HEK293T (cell line): ENCODE measurements at regions not wholly inside any gene's neighbourhood (a gene's known extent, or its start where the extent isn't known, plus 50 kb on each side); places are given as distances from the start of the nearest gene placed in this dataset.

ENCODE experiments used
- BHLHE40 ChIP-seq: fragments of 450-650 bp; IDR thresholded peaks from 2 replicates; pipeline ENCODE4 v1.6.1; 2016; ENCODE audit warnings: mild to moderate bottlenecking, moderate library complexity, borderline replicate concordance
- CTBP1 ChIP-seq: fragments of 450-650 bp; IDR thresholded peaks from 2 replicates; pipeline ENCODE4 v1.6.1; 2016; ENCODE audit warnings: borderline replicate concordance
- FOXA1 ChIP-seq: fragments of 450-650 bp; IDR thresholded peaks from 2 replicates; pipeline ENCODE4 v1.6.1; 2016; ENCODE audit warnings: mild to moderate bottlenecking
- FOXK2 ChIP-seq: fragments of 450-650 bp; IDR thresholded peaks from 2 replicates; pipeline ENCODE4 v1.6.1; 2016; ENCODE audit warnings: mild to moderate bottlenecking
- FOXM1 ChIP-seq: fragments of 450-650 bp; IDR thresholded peaks from 2 replicates; pipeline ENCODE4 v1.6.1; 2017; ENCODE audit warnings: mild to moderate bottlenecking, borderline replicate concordance
- HDGF ChIP-seq: fragments of 450-650 bp; IDR thresholded peaks from 2 replicates; pipeline ENCODE4 v1.6.1; 2017; ENCODE audit warnings: antibody characterized with exemption, borderline replicate concordance
- L3MBTL2 ChIP-seq: fragments of 450-650 bp; conservative IDR thresholded peaks from 2 replicates; pipeline ENCODE4 v1.6.1; 2016; ENCODE audit warnings: mild to moderate bottlenecking
- NFRKB ChIP-seq: fragments of 450-650 bp; IDR thresholded peaks from 2 replicates; pipeline ENCODE4 v1.6.1; 2016; ENCODE audit warnings: mild to moderate bottlenecking, moderate library complexity
- SP1 ChIP-seq: fragments of 450-650 bp; IDR thresholded peaks from 2 replicates; pipeline ENCODE4 v1.6.1; 2017
- SUZ12 ChIP-seq: fragments of 450-650 bp; IDR thresholded peaks from 2 replicates; pipeline ENCODE4 v1.6.1; 2016; ENCODE audit warnings: mild to moderate bottlenecking
- TARDBP ChIP-seq: fragments of 450-650 bp; IDR thresholded peaks from 2 replicates; pipeline ENCODE4 v1.6.1; 2016

- TF ChIP-seq BHLHE40, result no peak
- TF ChIP-seq L3MBTL2, result no peak
- TF ChIP-seq FOXM1, result no peak
- TF ChIP-seq FOXA1, result no peak
- no peak for TF ChIP-seq SP1
- no peak for TF ChIP-seq TARDBP
- TF ChIP-seq CTBP1, result no peak
- no peak for TF ChIP-seq SUZ12
- TF ChIP-seq HDGF, result no peak
- no peak for TF ChIP-seq FOXK2
- no peak for TF ChIP-seq NFRKB
Measured at GRCh38 chr9:7653262-7653661, 146.3 kb downstream of the DMAC1 start.
